ENCODE measurements at regions not wholly inside any gene's neighbourhood (a gene's known extent, or its start where the extent isn't known, plus 50 kb on each side); places are given as distances from the start of the nearest gene placed in this dataset.

DNA sequence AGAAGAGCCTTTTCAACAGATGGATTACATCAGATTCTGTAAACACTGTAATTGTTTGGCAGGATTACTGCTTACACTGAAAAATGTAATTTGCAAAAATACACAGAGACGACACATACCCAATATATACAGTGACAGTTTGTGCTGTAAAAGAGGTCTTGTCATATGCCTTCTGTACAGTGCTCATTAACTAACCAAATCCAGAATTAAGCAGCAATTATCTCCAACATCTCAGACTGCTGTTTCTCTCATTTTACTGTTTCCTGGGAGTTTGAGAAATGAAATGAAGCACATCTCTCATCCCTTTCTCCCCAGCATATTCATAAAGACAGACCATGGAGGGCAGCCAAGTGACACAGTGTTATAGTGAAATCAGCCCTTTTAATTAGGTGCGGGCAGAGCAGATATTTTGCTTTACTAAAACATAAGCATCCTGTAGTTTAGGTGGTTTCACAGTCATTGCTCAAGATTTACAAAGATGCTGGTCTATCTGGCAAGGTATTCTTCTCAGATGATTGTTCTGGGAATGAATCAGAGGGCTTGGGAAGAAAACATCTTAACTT is 618.4 kb upstream of the USP24 start:
- DNase-seq, result no peak

DNA sequence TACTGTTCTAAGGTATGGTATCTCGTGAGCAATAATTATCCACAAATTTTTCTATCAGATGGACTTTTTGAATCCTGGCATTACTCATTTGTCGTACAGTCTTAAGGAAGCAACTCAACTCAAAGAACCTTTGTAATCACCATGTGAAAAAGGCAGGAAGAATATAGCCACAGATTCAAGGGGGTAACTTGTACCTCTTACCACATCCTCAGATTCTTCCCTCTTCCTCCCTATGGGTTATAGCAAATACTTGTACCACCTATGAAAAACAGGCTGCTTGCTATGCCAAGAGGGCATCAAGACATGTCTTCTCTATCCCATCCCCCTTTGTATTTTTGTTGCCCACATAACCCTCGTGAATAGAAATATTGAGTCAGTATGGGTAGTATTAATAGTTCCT is 616.6 kb upstream of the USP24 start:
- DNase-seq, result no peak

DNA sequence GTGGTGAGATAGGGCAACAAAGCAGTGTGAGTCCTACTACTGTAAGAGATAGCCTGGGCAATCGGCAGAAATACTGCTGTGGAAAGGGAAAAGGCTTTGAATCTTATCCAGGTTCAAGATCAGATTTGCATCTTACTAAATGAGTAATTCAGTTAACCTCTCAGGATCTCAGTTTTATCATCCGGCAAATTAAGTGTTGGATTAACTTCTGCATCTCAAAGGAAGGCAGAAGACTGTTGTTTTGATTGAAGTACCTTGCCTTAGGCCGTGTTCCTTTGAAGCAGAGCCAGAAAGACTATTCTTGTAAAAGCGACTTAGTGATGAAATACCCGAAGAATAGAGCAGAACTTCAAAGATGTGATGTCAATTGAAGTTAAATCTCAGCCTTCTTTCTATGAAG is 612.9 kb upstream of the USP24 start:
- no peak for DNase-seq

DNA sequence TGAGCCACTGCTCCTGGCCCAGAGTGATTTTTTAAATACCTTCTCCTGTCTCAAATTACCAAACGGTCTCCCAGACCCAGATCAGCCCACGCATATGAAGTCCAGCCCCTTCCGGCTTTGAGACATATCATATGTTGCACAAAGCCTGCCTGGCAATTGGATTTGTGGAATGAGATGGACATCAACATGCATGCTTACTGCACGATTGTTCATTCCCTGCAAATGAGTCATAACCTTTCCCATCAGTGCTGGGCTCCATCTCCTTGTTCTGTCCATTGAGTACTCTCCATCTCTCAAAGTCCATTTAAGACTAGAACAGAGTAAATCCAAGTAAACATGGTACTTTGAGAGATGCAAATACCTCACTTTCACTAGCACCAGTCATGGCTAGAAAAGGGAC is 612.2 kb upstream of the USP24 start:
- no peak for DNase-seq

DNA sequence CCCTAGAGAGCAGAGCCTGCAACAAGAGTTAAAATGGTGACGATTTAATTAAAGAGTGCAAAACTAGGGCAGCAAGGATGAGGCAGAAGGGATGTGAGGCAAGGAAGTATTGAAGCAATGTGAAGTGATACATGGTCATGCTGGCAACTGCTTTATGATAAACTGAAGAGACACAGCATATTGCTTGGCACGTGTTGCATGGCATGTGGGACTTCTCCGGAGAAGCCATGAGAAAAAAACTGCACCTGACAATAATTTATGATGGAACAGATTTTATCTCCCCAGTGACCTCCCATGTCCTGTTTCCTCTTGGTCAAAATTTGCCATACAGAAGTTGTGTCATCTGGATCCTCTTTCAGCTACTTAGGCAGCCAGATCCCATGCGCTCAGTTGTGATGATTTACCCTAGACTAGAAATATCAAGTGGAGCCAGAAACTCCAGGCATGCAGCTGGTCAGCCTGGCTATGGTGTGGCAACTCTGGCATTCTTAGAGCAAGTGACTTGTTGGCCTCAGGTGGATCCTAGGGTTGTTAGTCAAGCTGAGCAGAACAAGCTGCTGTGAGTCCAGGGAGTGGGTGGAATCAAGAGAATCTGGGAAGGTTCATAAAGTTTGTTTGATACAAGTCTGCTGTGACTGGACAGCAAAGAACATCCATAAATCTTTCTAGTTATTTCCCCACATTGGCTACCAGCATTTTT is 611.4 kb upstream of the USP24 start:
- no peak for DNase-seq

DNA sequence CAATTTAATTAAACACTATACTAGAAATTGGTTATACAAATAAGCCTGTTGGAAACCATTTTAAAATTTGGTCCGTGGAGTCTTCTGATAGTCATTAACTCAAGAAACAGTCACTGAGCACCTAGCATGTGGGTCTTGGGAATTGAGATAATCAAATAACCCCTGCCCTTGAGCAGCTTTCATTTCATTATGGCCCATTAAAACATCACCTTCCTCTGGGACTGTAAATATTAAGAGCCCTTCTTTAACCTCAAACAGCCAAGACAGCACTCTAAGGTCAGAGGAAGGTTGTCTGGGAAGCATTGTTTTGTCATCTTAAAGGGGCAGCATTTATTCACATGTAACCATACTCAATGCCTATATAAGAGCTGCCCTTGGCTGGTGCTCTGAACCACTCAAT is 610.3 kb upstream of the USP24 start:
- DNase-seq, result no peak

DNA sequence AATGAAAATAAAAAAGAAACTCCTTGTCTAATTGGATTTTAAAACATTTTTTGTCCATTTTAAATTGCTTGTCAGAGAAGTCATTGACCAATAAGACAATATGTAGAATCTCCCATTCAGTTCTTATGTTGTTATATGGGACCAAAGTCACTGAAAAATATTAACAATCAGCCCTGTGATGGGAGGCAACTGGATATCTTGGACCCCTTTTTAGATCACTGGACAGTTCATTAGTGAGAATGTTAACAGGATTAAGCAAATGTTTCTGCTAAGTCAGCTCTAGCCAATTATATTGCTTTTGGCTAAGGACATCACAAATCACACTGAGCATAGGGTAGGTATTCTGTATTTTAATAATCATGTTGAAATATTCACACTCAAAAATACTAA is 609.1 kb upstream of the USP24 start:
- no peak for DNase-seq

DNA sequence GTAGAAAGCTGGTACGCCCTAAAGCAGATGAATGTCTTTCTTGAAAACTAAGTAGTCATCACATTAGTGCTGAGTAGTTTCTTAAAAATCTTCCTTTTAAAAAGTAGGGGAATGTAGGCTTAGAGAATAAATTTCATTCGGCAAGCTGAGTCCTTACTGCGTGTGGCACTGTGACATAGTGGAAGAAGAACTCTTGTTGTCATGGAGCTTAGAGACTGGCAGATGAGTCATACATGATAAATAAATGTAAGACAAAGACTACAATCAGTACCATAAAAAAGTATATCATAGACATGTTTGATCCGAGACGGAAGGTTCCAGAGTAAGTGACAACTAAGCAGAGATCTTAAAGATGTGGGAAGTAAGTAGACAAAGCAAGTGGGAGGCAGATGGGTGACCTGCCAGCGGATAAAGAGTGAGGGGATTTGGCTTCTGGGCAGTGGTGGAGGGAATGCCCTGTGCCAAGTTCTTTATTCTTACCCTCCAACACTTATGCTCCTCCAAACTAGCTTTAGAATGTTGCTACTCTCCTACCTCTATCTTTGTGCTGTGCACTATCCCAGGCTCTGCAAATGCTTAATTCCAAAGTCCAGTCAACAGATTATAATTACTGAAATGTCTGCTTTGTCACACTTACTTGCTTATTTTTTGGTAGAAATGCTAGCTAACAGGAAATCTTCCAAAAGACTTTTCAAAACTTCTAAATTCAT is 608.5 kb upstream of the USP24 start:
- no peak for DNase-seq

DNA sequence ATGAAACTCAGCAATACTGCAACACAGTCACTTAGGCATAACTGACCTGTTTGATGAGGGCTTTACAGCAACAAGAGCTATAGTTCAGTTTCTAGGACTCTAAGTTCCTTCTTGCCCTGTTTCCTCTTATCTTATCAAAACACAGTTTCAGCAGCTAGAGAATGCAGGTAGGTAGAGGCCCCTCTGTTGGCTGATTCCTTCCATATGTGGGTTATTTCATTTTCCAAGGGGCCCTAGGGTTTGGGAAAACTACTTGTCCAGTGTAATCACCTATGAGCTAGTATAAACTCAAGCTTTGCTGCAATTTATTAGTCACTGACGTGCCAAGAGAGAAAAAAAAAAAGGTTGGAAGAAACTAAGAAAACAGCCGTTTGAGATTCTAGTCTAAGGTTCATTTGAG is 607.7 kb upstream of the USP24 start:
- DNase-seq, result no peak

DNA sequence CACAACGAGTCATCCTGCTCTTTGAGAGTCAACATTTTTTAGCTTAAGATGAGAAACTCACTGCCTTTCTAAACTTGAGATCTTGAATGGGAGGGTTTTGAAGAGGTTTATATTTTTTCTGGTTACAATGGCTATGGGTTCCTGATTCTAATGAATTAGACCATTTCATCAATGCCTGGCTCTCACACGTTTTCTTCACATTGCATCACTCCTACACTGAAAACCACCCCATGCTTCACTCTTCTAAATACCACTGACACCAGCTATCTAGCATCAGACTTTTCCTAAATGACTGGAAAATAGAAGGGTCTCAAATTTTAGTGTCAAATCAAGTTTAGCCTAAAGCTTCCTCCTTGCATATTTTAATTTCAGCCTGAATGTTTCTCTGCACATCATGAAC is 606.1 kb upstream of the USP24 start:
- DNase-seq, result no peak

DNA sequence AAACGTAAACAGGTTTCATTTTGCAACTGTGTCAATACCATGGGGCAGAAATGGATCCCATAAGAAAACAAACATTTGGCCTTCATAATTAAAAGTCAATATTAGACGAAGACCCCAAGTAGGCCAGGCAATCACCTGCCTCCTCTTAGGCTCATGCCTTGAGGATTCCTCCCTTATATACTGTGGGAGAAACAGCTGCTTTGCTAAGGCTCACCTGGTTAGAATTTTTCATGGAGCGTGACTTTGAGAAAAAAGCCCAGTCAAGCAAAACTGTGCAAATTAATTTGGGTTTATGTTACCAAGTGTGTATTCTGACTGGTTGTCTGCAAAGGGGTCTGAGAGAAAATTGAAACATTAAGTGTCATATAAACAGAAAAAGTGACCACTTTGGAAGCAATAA is 605.3 kb upstream of the USP24 start:
- no peak for DNase-seq

DNA sequence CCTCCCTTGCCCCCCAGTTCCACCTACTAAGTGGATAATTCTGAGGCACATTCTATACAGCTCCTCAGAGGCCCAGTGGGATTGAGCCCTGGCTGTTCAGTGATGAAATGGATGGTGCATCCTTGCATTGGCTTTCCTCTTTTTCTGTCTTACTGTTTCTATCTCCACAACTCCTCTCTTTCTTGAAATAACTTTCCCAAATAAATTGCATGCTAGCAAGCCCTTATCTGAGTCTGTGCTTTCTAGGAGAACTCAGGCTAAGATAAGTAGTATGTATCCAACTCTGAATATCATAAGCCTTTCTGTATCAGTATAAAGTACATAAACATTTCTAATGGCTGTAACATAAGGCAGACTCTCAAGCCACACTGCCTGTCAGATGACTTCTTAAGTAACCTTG is 603.8 kb upstream of the USP24 start:
- no peak for DNase-seq

DNA sequence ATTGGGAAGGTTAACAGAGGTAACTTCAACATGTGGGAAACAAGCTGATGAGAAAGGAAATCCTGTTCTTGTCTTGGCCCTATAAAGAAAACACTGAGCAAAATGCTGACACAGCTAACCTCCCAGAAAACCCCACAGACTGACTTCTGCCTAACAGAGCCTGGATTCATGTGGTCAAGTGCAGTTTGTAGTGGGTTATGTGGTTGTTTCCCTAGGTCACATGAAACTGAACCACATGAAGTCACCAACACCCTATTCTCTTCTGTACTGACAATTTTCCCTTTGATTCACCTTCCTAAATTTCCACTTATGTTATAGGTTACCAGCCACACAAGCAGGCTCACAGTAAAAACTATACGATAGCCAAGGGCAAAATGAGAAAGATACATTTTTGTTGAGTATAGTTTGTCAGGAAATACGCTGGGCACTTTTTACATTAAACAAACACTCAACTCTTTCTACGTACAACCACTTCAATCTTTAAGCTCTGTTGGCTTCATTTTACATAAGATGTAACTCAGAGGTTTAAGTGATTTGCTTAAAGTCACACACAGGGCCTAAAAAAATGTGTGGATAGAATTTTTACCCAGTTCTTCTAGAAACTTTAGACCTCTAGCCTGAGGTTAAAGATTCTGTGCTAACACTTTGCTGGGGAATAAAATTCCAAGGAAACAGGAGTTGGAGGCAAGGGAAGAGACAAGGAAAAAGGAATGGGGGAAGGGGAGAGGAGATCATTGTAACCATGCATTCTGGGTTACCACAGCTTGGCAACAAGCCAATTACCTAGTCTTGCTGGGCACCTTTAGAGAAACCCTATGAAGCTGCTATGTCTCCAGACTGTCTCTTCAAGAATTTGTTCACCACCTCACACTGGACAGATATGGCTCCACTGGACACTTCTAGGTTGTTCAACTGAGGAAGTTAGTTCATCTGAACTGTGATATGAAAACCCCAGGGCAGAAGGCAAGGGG is 601.6 kb upstream of the USP24 start:
- no peak for DNase-seq

DNA sequence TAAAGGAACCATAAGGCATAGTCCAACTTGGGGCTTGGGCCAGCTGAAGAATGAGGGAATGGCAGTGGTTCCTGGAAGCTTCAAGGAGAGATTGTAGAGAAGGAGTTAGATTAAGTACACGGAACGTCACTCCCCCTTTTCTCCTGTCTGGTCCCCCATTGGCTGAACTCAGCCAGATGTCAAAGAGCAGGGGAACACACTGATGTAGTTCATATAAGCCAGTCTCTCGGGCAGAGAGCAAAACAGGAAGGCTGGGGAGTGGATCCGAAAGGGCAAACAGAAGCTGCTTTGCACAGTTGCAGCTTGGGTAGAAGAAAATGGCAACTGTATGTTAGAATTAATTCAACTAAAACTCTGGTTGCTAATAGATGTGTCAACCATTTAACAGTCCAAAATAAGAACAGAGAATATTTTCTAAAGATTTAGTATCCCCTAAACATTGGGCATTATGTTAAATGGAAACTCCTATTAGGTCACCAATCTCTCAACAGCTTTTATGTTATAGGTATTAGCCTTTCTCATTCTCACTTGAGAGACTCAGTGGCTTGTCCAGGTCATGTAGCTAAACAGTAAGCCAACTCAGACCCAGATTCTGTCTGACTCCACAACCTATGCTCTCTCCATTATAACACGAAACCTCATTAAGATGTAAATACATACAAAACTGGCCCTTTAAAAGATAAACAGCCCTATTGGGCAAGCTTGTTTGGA is 600.7 kb upstream of the USP24 start:
- no peak for DNase-seq

DNA sequence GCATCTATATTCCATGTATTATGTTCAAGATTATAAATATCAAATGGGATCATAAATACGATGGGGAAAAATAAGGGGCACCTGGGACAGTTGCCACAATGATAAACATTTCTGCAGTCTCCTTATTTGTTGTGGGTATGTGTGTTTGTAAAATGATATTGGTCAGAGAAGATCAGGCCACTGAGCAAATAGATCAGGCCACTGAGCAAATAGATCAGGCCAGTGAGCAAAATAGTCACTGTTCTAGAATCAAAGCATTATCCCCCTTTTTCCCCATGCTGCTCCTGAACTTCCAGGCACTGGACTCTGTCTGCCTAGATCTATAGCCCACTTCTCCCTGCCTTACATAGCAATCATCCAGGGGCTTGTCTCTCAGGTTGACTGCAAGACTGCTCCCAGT is 599.8 kb upstream of the USP24 start:
- DNase-seq, result no peak

DNA sequence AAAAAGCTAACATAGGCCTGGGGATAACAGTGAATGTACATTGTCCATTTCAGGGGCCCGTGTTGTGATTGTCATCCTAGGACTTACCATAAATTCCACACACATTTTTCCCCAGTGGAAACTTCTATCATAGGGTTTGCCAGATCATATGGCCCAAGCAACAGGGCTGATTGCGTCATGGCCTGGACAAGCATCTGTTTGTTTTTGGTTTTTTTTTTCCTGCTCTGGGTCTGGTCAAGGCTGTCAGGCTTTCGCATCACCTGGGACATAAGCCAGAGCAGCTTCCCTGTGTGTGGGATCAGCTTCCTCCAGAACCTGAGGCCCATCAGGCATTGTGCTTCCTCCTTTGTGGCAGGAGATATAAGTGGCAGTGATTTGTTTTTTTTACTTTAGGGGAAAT is 598.5 kb upstream of the USP24 start:
- no peak for DNase-seq

DNA sequence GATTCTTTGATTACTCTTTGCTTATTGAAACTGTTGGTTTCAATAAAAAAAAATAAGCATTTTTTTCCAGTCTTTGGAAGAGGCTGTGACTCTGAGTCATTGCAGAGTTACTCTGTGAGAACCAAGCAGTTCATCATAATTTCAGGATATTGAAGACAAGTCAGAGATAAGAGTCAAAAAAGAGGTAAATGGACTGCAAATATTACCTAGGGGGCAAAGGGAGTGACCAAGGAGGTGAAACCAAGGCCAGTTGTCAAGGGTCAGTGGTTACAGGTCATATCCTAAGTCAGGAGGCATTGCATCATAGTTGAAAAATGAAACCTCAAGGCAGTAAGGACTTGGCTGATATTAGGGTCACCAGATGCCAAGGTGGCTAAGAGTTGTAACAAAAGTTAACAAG is 597.1 kb upstream of the USP24 start:
- DNase-seq, result no peak

DNA sequence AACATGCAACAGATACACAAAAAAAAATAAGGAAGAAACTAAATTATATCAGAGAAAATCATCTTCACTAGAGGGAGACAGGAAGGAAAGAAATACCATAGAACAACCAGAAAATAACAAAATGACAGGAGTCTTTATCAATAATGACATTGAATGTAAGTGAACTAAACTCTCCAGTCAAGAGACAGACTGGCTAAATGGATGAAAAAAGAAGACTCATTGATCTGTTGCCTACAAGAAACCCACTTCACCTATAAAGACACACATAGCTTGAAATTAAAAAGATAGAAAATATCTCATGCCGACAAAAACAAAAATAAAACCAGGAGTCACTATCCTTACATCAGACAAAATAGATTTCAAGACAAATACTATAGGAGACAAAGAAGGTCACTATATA is 593.1 kb upstream of the USP24 start:
- DNase-seq, result no peak

DNA sequence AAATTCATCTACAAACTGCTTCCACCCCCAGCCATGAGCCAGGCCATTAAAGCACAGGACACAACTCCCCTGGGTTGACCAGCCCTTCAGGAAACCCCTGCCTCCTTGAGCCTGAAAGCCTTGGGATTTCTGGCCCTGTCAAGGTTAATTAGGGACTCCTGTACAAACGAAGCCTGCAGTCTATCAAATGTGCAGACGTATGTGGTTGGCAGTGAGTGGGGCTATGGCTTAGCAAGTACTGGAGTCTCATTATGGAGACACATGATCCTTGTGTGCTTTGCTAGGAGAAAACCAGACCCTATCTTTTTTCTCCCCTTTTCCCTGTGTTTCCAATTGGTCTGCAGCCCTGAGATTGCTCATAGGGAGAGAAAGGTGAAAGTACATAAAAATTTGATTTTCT is 588.3 kb upstream of the USP24 start:
- no peak for DNase-seq

DNA sequence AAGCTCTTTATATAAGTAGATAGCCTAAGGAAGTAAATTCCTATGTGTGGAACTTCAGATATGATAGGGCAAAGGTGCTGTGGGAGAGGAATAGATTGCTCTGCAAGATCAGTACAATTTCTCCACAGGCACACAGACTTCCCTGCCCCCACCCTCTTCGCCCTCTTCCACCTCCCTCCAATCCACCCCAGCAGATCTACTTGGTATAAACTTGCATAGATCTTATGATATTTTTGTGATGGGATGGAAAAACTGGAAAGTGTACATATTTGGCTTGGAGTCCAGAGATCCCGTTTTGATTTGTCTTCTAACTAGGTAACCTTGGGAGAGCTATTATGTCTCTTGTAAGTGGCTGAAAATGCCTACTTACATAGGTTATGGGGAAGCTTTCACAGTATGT is 586.3 kb upstream of the USP24 start:
- no peak for DNase-seq

DNA sequence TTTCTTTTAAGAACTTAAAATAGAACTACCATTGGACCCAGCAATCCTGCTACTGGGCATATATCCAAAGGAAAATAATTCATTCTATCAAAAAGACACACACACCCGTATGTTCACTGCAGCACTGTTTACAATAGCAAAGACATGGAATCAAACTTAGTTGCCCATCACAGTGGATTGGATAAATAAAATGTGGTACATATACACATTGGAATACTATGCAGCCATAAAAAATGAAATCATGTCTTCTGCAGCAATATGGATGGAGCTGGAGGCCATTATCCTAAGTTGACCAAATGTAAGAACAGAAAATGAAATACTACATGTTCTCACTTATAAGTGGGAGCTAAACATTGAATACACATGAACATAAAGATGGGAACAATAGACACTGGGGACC is 585.3 kb upstream of the USP24 start:
- DNase-seq, result no peak

DNA sequence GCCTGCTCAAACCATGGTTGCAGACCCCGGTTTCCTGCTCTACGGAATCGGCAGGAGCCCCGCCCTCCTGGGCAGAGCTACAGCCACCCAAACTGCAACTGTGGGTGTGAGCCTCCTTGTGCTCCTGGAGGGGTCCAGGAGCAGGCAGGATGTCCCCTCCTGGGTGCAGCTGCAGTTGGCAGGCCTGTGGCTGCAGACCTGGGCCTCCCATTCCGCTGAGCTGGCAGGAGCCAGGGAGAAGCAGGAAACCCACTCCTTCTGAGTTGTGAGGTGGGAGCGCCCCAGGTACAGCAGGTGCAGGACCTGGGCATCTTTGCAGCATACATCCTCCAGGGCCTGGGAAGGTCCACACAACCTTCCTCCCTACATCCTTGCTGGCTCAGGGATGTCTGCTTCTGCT is 578.7 kb upstream of the USP24 start:
- DNase-seq, result no peak

DNA sequence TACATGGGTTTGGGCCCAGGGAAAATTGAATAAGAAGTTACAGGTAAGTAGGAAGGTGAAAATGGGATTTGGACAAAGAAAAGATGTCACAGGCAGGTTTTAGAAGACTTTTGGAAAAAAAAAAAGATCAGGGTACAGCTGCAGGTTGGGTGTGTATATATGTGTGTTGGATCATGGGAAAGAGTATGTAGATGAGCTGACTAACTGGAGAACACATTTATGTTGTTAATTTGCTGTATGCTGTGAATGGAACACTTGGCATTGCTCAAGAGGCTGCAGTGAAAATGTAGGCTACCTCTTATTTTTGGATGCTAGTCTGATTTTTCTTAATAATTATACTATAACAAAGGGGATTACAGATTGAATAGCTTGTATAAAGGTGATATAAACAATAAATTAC is 577.7 kb upstream of the USP24 start:
- DNase-seq, result no peak
